A673 (cell line): ENCODE measurements at regions not wholly inside any gene's neighbourhood (a gene's known extent, or its start where the extent isn't known, plus 50 kb on each side); places are given as distances from the start of the nearest gene placed in this dataset.

Experiments
- BruUV-seq: library from RNA; stranded (reverse); fragments of 400-500 nt; replicated peaks from 2 replicates; lab custom pipeline; 2021; lab: Mats Ljungman, UMichigan
- CTCF ChIA-PET: fragments of 300-600 bp; sonication (Branson Sonifier 250); formaldehyde crosslinking; loops from one replicate; lab custom pipeline; 2022; ENCODE audit warnings: antibody characterized with exemption; lab: Charles Lee
- POLR2A ChIA-PET: fragments of 300-600 bp; sonication (Branson Sonifier 250); formaldehyde crosslinking; loops from one replicate; lab custom pipeline; 2022; ENCODE audit warnings: antibody characterized with exemption; ENCODE audit not compliant: low non-redundant PET; lab: Charles Lee
- DNase-seq: peaks from one replicate; pipeline ENCODE4 v3.0.0-alpha.2; 2015; ENCODE audit warnings: low spot score
- H3K27ac ChIP-seq: fragments of 200-600 bp; sonication (generic); 2 replicates; pipeline ENCODE4 v1.5.1; 2016; ENCODE audit warnings: mixed run types, low read depth, mild to moderate bottlenecking, mixed read lengths, antibody characterized with exemption, low read length; ENCODE audit not compliant: poor library complexity, severe bottlenecking
- H3K27me3 ChIP-seq: fragments of 200-600 bp; sonication (generic); replicated peaks from 2 replicates; pipeline ENCODE4 v1.6.1; 2017; ENCODE audit warnings: mixed run types, low read depth, mild to moderate bottlenecking, mixed read lengths, antibody characterized with exemption, low read length; ENCODE audit not compliant: insufficient read depth, poor library complexity
- H3K36me3 ChIP-seq: fragments of 200-600 bp; sonication (generic); 2 replicates; pipeline ENCODE4 v1.6.1; 2016; ENCODE audit warnings: mixed run types, mild to moderate bottlenecking, mixed read lengths, antibody characterized with exemption, low read length; ENCODE audit not compliant: insufficient read depth, poor library complexity, severe bottlenecking
- H3K4me1 ChIP-seq: fragments of 200-600 bp; sonication (generic); 2 replicates; pipeline ENCODE4 v1.6.1; 2017; ENCODE audit warnings: mixed run types, mild to moderate bottlenecking, mixed read lengths, antibody characterized with exemption, low read length; ENCODE audit not compliant: insufficient read depth, poor library complexity, severe bottlenecking
- H3K4me3 ChIP-seq: fragments of 200-600 bp; sonication (generic); 2 replicates; pipeline ENCODE4 v1.5.1; 2016; ENCODE audit warnings: low read depth, mixed run types, mild to moderate bottlenecking, mixed read lengths, low read length; ENCODE audit not compliant: poor library complexity, severe bottlenecking
- H3K9me3 ChIP-seq: fragments of 200-600 bp; sonication (generic); 2 replicates; pipeline ENCODE4 v1.6.1; 2016; ENCODE audit warnings: mixed run types, low read depth, mild to moderate bottlenecking, mixed read lengths, antibody characterized with exemption, low read length; ENCODE audit not compliant: poor library complexity, severe bottlenecking
- EZH2 ChIP-seq: fragments of 200-600 bp; sonication (generic); IDR thresholded peaks from 2 replicates; pipeline ENCODE4 v1.6.1; 2017; ENCODE audit warnings: borderline replicate concordance, low read depth, mild to moderate bottlenecking, mixed read lengths, antibody characterized with exemption, low read length; ENCODE audit not compliant: poor library complexity, severe bottlenecking
- intact Hi-C: fragments of 100-400 bp; cut with micrococcal nuclease; formaldehyde crosslinking; loops from one replicate; pipeline ENCODE4 v1.10.0; 2022; ENCODE audit not compliant: unreplicated experiment
- TF ChIP-seq, protein P1 (sequence below): fragments of 300-800, 200-600 bp; sonication (generic); conservative IDR thresholded peaks from 2 replicates; pipeline ENCODE4 v1.5.1; 2017; ENCODE audit warnings: low read depth, mild to moderate bottlenecking, antibody characterized with exemption, low read length, moderate library complexity, mixed read lengths

GRCh38 chr12:102344691-102345090, 135.7 kb downstream of the IGF1 start:
- BruUV-seq: no TSS peak

DNA sequence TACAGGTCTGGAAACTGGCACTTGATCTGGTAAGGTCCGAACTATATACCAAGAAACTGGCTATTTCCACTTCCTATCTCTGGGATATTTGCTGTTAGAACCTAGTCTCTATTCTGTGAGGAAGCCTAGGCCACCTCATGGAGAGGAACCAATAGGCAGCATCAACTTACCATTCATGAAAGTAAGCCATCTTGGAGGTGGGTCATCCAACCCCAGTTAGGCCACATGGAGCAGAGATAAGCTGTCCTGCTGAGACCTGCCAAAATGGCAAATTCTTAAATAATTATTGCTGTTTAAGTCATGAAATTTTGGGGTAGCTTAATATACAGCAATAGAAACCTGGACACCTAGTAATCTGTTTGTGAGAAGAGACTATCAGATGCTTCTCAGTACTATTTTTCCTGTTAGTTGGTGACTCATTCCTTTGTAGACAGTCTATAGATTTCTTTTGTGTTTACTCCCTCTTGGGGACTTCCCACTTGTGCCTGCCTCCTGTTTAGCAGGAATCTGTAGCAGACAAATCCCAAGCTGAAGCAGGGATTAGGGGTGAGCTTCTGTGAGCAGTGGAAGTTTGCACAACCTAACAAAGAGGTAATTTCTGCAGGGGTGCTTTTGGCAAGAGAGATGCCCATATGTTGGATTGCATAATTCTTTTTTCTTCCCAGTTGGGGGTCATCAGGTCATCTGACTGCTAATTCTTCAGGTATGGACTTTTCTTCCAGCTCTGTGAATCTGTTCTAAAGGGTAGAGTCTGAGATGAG, 136.8 kb downstream of the IGF1 start:
- no peaks in the 10 kb centered on the region for H3K9me3 ChIP-seq
- no peaks in the 10 kb centered on the region for H3K36me3 ChIP-seq
- peak; percentile 11 for DNase-seq
- no peak overlapping the region for H3K4me3 ChIP-seq
- no TSS peak for BruUV-seq
- no peaks in the 10 kb centered on the region for H3K4me1 ChIP-seq
- POLR2A ChIA-PET: no interaction called here
- intact Hi-C loops: no loop called here
- TF ChIP-seq, protein P1, sequence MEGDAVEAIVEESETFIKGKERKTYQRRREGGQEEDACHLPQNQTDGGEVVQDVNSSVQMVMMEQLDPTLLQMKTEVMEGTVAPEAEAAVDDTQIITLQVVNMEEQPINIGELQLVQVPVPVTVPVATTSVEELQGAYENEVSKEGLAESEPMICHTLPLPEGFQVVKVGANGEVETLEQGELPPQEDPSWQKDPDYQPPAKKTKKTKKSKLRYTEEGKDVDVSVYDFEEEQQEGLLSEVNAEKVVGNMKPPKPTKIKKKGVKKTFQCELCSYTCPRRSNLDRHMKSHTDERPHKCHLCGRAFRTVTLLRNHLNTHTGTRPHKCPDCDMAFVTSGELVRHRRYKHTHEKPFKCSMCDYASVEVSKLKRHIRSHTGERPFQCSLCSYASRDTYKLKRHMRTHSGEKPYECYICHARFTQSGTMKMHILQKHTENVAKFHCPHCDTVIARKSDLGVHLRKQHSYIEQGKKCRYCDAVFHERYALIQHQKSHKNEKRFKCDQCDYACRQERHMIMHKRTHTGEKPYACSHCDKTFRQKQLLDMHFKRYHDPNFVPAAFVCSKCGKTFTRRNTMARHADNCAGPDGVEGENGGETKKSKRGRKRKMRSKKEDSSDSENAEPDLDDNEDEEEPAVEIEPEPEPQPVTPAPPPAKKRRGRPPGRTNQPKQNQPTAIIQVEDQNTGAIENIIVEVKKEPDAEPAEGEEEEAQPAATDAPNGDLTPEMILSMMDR: no peak
- no peak for TF ChIP-seq EZH2
- peaks cover 5% of the 10 kb centered on the region for H3K27me3 ChIP-seq
- H3K27ac ChIP-seq: no peak overlapping the region
- CTCF ChIA-PET: no interaction called here

More at GRCh38 chr12:102344691-102345090, 135.7 kb downstream of the IGF1 start:
- Histone ChIP-seq H3K4me3 (no peak overlapping the region), H3K27me3 (peaks cover 5% of the 10 kb centered on the region), H3K4me1 (no peaks in the 10 kb centered on the region), H3K36me3 (no peaks in the 10 kb centered on the region), H3K9me3 (no peaks in the 10 kb centered on the region), H3K27ac (no peak overlapping the region)
- intact Hi-C loops: no loop called here
- DNase-seq: no peak
- no peak for TF ChIP-seq EZH2
- TF ChIP-seq, protein P1: no peak
- ChIA-PET POLR2A (no interaction called here), CTCF (no interaction called here)

DNA sequence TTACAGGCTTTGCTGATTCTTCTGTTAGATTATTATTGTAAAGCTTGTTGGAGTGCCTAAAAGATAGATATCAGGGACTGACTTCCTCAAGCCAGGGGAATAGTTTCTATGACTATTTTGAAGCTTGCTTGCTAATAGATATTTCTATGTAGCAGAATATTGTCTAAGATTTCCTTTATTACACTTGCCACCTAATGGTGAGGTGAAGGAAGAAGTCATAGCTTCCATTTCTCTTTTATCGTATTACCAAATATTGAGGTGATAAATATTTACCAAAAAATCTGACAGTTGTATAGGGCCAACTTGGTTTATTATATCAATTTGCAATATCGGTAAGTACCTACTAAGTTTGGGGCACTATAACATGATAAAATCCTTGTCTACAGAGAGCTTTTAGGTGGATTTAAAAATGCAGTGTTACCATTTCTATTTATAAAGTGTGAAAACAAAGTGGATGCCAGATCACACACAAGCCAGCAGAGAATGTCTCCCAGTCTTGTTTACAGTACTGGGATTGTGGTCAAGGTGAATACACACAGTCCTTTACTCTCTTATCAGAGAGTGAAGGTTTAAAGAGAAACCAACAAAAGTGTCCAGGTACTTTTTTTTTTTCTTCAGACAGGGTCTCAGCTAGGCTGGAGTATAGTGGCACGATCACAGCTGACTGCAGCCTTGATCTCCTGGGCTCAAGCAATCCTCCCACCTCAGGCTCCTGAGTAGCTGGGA, 137.9 kb downstream of the IGF1 start:
- CTCF ChIA-PET: no interaction called here
- DNase-seq: no peak
- TF ChIP-seq, protein P1: no peak
- no peak for TF ChIP-seq EZH2
- H3K36me3 ChIP-seq: no peaks in the 10 kb centered on the region
- no TSS peak for BruUV-seq
- no peak overlapping the region for H3K4me3 ChIP-seq
- no peaks in the 10 kb centered on the region for H3K4me1 ChIP-seq
- no peak overlapping the region for H3K27ac ChIP-seq
- peaks cover 5% of the 10 kb centered on the region for H3K27me3 ChIP-seq
- POLR2A ChIA-PET: no interaction called here
- intact Hi-C loops: no loop called here
- no peaks in the 10 kb centered on the region for H3K9me3 ChIP-seq
